ENCODE measurements at regions not wholly inside any gene's neighbourhood (a gene's known extent, or its start where the extent isn't known, plus 50 kb on each side); places are given as distances from the start of the nearest gene placed in this dataset.
"Not testable (repeated sequence)": the region's sequence is repeated elsewhere in the genome, so short reads cannot be mapped to it uniquely, and the experiment has no call there.

GRCh38 chrX:132302687-132303086 is 83.4 kb upstream of the RAP2C start:
- DNase-seq (ENCODE audit: low spot score): not testable (repeated sequence)

- DNase-seq (ENCODE audit: low spot score): no peak
These were observed 75.7 kb upstream of the RAP2C start for GRCh38 chrX:132294776-132295495.

- no peak for DNase-seq (ENCODE audit: low spot score)
These were observed 74.9 kb upstream of the RAP2C start for GRCh38 chrX:132294192-132294591.

- peak; percentile 69 for DNase-seq (ENCODE audit: low spot score)
These were observed 73.5 kb upstream of the RAP2C start for GRCh38 chrX:132292793-132293192.

- DNase-seq (ENCODE audit: low spot score): no peak
These were observed 58.8 kb upstream of the RAP2C start for GRCh38 chrX:132277953-132278614.

GRCh38 chrX:132272826-132273225 is 53.6 kb upstream of the RAP2C start:
- DNase-seq (ENCODE audit: low spot score): no peak

- DNase-seq (ENCODE audit: low spot score): peak; percentile 79
These were observed 52.1 kb upstream of the RAP2C start for GRCh38 chrX:132271311-132271778.

- DNase-seq (ENCODE audit: low spot score): peak; percentile 84
These were observed 51.5 kb upstream of the RAP2C start for GRCh38 chrX:132270699-132271098.

GRCh38 chrX:132270021-132270420 is 50.8 kb upstream of the RAP2C start:
- no peak for DNase-seq (ENCODE audit: low spot score)

All from umbilical cord (tissue), 1 donor.